Upper lobe of left lung (tissue), 6 donors: ENCODE measurements at regions not wholly inside any gene's neighbourhood (a gene's known extent, or its start where the extent isn't known, plus 50 kb on each side); places are given as distances from the start of the nearest gene placed in this dataset.

Source experiments
- ATAC-seq, 2 donors: fragments of 200-7000 bp; cut with Tn5 transposase; one replicate each; pipeline ENCODE4 v1.9.1; 2022; ENCODE audit warnings: mild to moderate bottlenecking in 2 of 2, moderate library complexity in 2 of 2; ENCODE audit not compliant: low FRiP score in 2 of 2
- DNase-seq, 2 donors: peaks; one replicate each; pipeline ENCODE4 v3.0.0-alpha.2; 2019 to 2020
- H3K27ac ChIP-seq, 4 donors: fragments of 200-600 bp; sonication (generic); one replicate each; pipeline ENCODE4 v1.5.1; 2016 to 2019
- H3K27me3 ChIP-seq, 4 donors: fragments of 200-600 bp; sonication (generic); one replicate each; pipeline ENCODE4 v1.5.1; 2017 to 2019
- H3K36me3 ChIP-seq, 4 donors: fragments of 200-600 bp; sonication (generic); one replicate each; pipeline ENCODE4 v1.5.1; 2016 to 2019
- H3K4me1 ChIP-seq, 4 donors: fragments of 200-600 bp; sonication (generic); one replicate each; pipeline ENCODE4 v1.5.1; 2018 to 2019
- H3K4me3 ChIP-seq, 4 donors: fragments of 200-600 bp; sonication (generic); one replicate each; pipeline ENCODE4 v1.5.1; 2017 to 2019; ENCODE audit warnings: mild to moderate bottlenecking in 2 of 4, moderate library complexity in 1 of 4
- H3K9me3 ChIP-seq, 4 donors: fragments of 200-600 bp; sonication (generic); one replicate each; pipeline ENCODE4 v1.5.1; 2018 to 2019
- EP300 ChIP-seq, 4 donors: sonication (generic); formaldehyde crosslinking; IDR thresholded peaks; one replicate each; pipeline ENCODE4 v1.5.1; 2017; ENCODE audit warnings: antibody characterized with exemption in 4 of 4, control low read depth in 2 of 4
- POLR2A ChIP-seq, 4 donors: fragments of 450-650 bp; IDR thresholded peaks; one replicate each; pipeline ENCODE4 v1.5.1; 2016 to 2017; ENCODE audit warnings: antibody characterized with exemption in 4 of 4, mild to moderate bottlenecking in 2 of 4
- POLR2AphosphoS5 ChIP-seq, 2 donors: sonication (generic); formaldehyde crosslinking; IDR thresholded peaks; one replicate each; pipeline ENCODE4 v1.5.1; 2017; ENCODE audit warnings: antibody characterized with exemption in 2 of 2
- WGBS, 2 donors: methylation state at CpG; one replicate each; pipeline ENCODE4 v1.1.5; 2017 to 2018; 5-methylcytosine and 5-hydroxymethylcytosine counted together
- TF ChIP-seq, protein P1 (sequence below), 6 experiments: fragments of 450-650 bp in 4 of 6; fragments of 200-600 bp in 2 of 6; sonication (generic) in 2 of 6; IDR thresholded peaks; one replicate each; pipeline ENCODE4 v1.5.1; 2016 to 2019; ENCODE audit warnings: antibody characterized with exemption in 6 of 6
- donor health status: DM: no; HTN: no; CAD: no; lungs with moderate emphysema.
- donor health status: DM: no; HTN: yes; CAD: no; lungs with severe emphysema.

DNA sequence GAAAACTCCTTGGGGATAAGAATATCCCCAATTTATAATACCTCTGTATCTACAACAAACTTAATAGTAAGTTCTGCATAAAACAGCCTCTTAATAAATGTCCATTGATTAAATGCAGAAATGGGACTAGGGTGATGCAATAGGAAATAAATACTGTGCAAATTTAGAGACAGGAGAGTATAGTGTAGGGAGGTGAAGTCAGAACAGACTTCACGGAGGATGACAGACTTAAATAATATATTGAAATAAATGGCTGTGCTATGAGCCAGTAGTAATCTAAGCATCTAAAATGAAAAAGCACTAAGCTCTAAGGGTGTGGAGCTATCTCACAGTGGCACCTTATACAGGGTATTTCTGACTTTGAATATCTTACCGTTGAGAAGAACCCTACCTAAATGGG is 265.3 kb downstream of the GRIN2B start:
- H3K27ac ChIP-seq: no peak overlapping the region
- no peaks in the 10 kb centered on the region for H3K36me3 ChIP-seq
- no peak overlapping the region for H3K4me3 ChIP-seq
- no peaks in the 10 kb centered on the region for H3K4me1 ChIP-seq
- no peaks in the 10 kb centered on the region for H3K9me3 ChIP-seq
- TF ChIP-seq, protein P1, sequence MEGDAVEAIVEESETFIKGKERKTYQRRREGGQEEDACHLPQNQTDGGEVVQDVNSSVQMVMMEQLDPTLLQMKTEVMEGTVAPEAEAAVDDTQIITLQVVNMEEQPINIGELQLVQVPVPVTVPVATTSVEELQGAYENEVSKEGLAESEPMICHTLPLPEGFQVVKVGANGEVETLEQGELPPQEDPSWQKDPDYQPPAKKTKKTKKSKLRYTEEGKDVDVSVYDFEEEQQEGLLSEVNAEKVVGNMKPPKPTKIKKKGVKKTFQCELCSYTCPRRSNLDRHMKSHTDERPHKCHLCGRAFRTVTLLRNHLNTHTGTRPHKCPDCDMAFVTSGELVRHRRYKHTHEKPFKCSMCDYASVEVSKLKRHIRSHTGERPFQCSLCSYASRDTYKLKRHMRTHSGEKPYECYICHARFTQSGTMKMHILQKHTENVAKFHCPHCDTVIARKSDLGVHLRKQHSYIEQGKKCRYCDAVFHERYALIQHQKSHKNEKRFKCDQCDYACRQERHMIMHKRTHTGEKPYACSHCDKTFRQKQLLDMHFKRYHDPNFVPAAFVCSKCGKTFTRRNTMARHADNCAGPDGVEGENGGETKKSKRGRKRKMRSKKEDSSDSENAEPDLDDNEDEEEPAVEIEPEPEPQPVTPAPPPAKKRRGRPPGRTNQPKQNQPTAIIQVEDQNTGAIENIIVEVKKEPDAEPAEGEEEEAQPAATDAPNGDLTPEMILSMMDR (IDR thresholded peaks at IDR 0.05): no peak
- TF ChIP-seq POLR2AphosphoS5 (IDR thresholded peaks at IDR 0.05): no peak
- no peak for TF ChIP-seq EP300 (IDR thresholded peaks at IDR 0.05)
- no peak for TF ChIP-seq POLR2A (IDR thresholded peaks at IDR 0.05)
- DNase-seq (no peak), ATAC-seq (no peak)
- WGBS, 2 donors: 89 to 91% methylated on average over 2 of the region's 2 CpGs
- no peaks in the 10 kb centered on the region for H3K27me3 ChIP-seq

DNA sequence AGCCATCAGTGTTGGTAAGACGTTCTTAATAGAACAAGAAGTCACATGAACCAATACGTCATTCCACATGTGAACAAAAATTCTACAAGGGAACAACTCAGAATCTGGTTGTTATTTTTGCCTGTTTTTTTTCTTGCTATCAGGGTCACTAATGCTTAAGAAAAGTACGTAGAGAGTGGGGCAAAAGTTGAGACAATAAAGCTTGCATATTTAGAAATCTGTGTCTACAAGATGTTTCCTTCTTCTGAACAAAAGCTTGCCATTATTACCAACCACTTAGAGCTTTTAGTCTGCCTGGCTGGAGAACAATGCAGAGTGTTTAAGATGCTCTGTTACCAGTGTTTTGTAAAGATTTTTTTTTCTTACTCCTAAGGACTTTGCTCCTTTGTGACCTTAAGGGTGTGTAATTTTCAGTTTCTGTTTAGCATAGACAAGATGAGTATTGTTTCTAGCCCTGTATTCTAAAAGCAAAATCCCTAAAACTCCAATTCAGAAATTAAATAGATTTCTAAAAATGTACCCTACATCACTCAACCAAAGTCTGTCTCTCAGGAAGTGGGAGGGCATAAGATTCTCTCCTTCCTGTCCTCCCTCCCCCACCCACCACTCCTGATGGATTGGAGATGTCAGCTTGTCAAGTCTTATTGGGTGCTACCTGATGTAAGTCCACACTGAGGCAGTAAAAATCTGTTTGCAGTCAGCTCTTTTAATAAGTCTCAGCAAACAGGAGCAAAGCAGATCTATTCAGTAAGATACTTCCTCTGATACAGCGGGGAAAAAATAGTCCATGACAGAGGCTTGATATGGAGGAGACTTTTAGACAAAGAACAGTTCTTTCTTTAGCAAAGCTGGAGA is 267.6 kb downstream of the GRIN2B start:
- no peak for TF ChIP-seq POLR2A (IDR thresholded peaks at IDR 0.05)
- TF ChIP-seq POLR2AphosphoS5 (IDR thresholded peaks at IDR 0.05): no peak
- TF ChIP-seq EP300 (IDR thresholded peaks at IDR 0.05): no peak
- TF ChIP-seq, protein P1 (IDR thresholded peaks at IDR 0.05): no peak
- H3K27ac ChIP-seq: no peak overlapping the region
- ATAC-seq: no peak
- 41 to 50% methylated on average over 4 of the region's 4 CpGs for WGBS, 2 donors
- DNase-seq: no peak
- H3K36me3 ChIP-seq: no peaks in the 10 kb centered on the region
- H3K4me3 ChIP-seq: no peak overlapping the region
- H3K27me3 ChIP-seq: no peaks in the 10 kb centered on the region
- no peaks in the 10 kb centered on the region for H3K9me3 ChIP-seq
- H3K4me1 ChIP-seq: no peaks in the 10 kb centered on the region

DNA sequence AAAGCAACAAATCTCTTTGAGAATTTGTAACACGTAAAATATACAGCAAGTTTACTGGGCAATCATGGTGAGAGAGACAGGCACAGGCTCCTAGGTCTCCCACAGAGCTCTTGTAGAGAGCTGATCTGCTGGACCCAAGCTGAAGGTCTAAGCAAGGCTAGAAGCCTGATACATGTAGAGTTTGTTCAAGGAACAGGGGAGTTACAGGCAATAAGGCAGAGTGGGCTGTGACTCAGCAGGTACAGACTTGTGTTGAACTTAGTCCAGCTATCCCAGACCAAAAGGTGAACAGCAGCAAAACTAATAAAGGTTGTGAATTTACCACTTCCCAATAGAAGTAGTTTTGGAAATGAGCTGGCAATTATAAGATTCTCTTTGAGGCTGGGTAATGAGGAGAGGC is 273.6 kb downstream of the GRIN2B start:
- Histone ChIP-seq H3K4me3 (no peak overlapping the region), H3K9me3 (no peaks in the 10 kb centered on the region), H3K27ac (no peak overlapping the region), H3K27me3 (no peaks in the 10 kb centered on the region), H3K36me3 (no peaks in the 10 kb centered on the region), H3K4me1 (no peaks in the 10 kb centered on the region)
- TF ChIP-seq POLR2AphosphoS5 (IDR thresholded peaks at IDR 0.05) (no peak), POLR2A (IDR thresholded peaks at IDR 0.05) (no peak), EP300 (IDR thresholded peaks at IDR 0.05) (no peak)
- TF ChIP-seq, protein P1 (IDR thresholded peaks at IDR 0.05): no peak
- 79 to 90% methylated on average over 1 of the region's 1 CpG for WGBS, 2 donors
- DNase-seq (no peak), ATAC-seq (no peak)

DNA sequence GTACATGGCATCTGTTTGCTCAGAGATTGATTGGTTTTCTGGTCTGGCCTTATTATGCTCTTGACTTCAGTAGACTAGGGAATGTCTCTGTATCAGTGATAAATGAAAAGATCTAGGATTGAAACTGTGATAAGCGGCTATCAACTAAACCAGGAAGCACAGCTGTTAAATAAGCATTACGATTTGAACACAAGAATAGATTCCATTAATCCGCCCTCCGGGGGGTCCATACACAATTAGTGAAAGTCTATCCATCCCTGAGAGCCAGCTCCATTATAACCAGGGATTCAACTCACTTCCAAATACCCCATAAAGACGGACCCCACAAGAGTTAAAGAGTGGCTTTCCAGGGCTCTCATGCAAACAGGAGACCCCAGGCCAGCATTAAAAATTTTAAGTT is 279.0 kb downstream of the GRIN2B start:
- Histone ChIP-seq H3K4me3 (no peak overlapping the region), H3K4me1 (no peaks in the 10 kb centered on the region), H3K9me3 (no peaks in the 10 kb centered on the region), H3K27me3 (no peaks in the 10 kb centered on the region), H3K27ac (no peak overlapping the region), H3K36me3 (no peaks in the 10 kb centered on the region)
- TF ChIP-seq POLR2A (IDR thresholded peaks at IDR 0.05): no peak
- no peak for TF ChIP-seq POLR2AphosphoS5 (IDR thresholded peaks at IDR 0.05)
- no peak for TF ChIP-seq EP300 (IDR thresholded peaks at IDR 0.05)
- TF ChIP-seq, protein P1 (IDR thresholded peaks at IDR 0.05): no peak
- WGBS, 2 donors: 26 to 47% methylated on average over 5 of the region's 5 CpGs
- ATAC-seq: no peak
- DNase-seq: no peak

DNA sequence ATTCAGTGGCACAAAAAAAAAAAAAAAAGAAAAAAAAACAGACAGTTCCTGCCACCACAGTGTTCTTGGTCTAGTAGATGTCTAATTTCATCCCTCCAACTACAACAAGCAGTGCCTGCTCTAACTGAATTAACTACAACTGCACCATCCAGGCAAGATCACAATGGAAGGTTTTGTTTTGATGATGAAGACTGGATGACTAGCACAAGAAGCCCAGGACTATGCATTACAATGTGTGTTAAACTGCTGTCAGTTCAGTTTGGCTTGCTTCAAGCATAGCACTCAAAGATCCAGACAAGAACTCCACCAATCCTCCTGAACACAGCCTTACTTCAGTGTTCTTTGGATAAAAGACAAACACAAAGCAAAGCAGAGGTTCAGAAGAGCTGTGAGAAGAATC is 279.9 kb downstream of the GRIN2B start:
- ATAC-seq: no peak
- TF ChIP-seq EP300 (IDR thresholded peaks at IDR 0.05): no peak
- no peak for TF ChIP-seq POLR2A (IDR thresholded peaks at IDR 0.05)
- TF ChIP-seq POLR2AphosphoS5 (IDR thresholded peaks at IDR 0.05): no peak
- TF ChIP-seq, protein P1 (IDR thresholded peaks at IDR 0.05): no peak
- no peaks in the 10 kb centered on the region for H3K27me3 ChIP-seq
- no peaks in the 10 kb centered on the region for H3K9me3 ChIP-seq
- H3K4me3 ChIP-seq: no peak overlapping the region
- no peaks in the 10 kb centered on the region for H3K4me1 ChIP-seq
- no peaks in the 10 kb centered on the region for H3K36me3 ChIP-seq
- DNase-seq: no peak
- H3K27ac ChIP-seq: no peak overlapping the region
